GF-D8 (cell line): ENCODE measurements at regions not wholly inside any gene's neighbourhood (a gene's known extent, or its start where the extent isn't known, plus 50 kb on each side); places are given as distances from the start of the nearest gene placed in this dataset.
A peak's percentile ranks its signal among the peaks of the same experiment; 100 is the strongest.
"Not testable (repeated sequence)": the region's sequence is repeated elsewhere in the genome, so short reads cannot be mapped to it uniquely, and the experiment has no call there.

Source experiments
- DNase-seq: peaks from one replicate; lab custom pipeline; 2025; lab: John Stamatoyannopoulos, UW

DNA sequence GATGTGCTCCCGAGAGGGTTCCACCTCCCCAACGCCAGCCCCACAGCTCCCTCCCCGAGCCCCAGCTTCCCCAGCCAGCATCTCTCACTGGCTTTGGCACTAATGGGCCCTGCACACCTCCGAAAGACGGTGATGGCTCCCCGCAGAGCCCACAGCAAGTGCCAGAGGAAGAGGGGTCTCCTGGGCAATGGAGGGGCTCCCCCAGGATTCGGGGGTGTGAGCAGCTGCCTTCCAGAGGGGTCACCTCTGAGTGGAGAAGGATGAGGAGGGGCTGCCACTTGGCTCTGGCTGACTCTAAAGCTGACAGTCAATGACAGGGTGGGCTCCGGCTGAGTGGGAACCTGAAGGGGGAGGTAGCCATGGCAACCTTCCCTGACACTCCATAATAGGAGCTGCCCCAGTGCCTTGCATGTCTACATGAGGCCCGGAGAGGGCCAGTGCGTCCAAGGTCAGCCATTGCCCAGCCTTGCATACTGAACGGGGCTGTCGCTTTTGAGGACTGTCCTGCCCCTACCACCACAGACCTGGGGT, 98.6 kb upstream of the SYT13 start:
- DNase-seq, result no peak

DNA sequence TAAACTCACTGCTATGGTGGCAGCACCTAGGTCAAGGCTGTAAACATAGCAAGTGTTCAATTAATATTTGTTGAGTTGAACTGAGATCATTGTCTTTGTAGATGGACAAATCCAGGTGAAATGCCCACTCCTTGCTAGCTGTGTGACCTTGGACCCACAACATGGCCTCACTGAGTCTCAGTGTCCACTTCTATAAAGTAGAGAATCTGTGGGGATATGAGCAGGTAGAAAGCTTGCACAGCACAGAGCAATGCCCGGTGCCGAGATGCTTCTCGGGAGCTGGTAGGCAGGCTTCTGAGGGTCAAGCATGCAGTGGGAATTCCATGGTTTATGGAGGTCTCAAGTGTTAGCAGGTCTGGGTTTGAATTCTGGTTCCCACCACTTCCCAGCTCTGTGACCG, 97.9 kb upstream of the SYT13 start:
- DNase-seq, result no peak

DNA sequence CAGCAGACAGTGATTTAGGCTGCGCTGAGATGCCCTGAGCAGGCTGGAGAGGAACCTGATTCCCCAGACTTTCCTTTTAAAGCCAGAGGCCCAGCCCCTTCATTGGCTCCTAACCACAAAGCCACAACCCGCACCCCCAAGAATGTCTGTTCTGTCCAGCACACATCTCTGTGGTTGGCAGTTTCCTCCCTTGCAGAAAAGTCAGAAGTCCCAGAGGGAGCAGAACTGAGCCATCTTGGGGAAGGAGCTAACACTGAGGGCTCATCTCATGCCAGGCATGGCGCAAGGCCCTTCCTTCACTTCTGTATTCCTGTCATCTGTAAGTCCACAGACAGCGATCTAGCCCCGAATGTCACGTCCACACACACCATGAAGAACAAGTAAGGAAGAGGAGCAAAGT, 97.1 kb upstream of the SYT13 start:
- DNase-seq, result peak; percentile 47

DNA sequence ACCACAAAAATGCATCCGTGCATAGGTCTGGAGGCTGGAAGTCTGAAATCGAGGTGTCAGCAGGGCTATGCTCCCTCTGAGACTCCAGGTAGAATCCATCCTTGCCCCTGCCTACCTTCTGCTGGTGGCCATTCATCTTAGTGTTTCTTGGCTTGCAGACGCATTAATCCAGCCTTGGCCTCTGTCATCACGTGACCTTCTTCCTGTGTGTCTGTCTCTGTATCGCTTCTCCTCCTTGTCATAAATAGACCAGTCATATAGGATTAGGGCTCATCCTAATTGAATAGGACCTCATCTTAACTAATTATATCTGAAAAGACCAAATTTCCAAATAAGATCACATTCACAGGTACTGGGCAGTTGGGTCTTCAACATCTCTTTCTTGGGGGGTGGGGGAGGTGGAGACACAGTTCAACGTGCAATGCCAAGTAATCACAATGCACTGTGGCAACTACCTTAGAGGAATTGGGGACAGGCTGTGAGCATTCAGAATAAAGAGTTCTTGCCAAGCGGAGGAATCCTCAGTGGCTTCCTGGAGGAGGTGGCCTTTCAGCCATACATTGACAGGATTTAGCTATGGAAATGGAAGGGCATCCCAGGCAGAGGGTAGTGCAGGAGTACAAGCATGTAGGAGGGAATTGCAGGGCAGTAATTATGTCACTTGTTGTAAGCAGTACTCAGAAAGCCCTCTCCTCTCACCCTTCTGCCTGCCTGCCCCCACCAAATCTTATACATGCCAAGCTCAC, 96.2 kb upstream of the SYT13 start:
- no peak for DNase-seq

DNA sequence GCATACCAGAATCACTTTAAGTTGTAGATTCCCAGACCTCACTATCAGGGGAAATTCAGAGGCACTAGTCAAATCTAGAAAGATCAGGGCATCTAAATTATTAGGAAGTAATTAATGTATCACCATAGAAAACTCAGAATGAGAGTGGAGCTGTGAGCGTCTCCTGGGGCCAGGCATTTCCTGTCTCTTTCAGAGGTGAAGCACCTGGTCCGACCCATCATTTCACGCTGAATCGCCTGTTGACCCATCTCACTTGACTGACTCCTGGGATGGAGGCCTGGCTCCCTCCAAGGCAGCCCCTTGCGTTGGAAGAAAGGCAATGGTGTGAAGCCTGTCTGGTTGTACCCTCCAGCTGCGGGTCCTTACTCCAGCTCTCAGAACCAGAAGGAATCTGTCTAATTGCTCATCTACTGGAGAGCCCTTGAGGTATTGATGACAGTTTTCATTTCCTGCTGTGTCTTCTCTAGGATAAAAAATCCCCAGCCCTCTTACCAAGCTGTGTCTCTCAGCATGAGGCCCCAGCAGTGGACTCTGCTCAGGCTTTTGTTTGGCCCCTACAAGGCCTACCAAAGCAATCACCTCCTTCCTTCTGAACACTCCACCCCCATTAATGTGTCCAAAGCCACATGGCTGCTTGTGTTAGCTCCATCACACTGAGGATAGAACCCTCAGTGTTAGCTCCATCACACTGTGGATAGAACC, 93.2 kb upstream of the SYT13 start:
- DNase-seq, result no peak

DNA sequence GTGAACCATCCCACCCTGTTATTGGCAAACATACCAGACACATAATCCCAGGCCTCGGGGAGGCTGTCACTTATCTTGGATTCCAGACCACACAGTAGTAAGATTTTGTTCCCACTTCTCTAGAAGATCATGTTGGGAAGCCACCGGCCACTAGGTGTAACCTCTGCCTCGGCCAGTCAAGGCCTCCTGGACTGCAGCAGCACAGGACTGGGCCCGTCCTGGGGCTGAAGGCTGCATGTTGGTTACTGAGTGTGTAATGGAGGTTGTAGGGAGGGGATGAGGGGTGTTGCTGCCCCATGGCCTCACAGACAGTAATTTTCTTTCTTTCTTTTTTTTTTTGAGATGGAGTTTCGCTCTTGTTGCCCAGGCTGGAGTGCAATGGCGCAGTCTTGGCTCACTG, 92.4 kb upstream of the SYT13 start:
- no peak for DNase-seq

DNA sequence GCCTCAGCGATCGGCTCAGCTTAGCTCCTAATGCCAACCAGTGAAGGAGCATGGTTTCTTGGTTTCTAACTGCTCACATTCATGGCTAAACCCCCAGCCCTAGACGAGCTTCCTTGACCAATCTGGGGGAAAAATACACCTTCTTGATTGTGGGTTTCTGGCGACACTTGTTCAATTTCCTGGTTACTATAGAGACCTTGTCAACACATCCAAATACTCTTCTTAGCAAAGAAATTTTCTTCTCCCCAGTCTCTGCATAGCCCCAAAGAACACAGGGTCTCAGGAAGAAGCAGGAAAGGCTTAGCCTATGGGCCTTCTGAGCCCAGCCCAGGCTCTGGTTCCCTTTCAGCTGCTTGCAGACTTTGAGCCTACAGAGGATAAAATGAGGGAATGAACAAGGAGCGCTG, 88.5 kb upstream of the SYT13 start:
- DNase-seq, result no peak

DNA sequence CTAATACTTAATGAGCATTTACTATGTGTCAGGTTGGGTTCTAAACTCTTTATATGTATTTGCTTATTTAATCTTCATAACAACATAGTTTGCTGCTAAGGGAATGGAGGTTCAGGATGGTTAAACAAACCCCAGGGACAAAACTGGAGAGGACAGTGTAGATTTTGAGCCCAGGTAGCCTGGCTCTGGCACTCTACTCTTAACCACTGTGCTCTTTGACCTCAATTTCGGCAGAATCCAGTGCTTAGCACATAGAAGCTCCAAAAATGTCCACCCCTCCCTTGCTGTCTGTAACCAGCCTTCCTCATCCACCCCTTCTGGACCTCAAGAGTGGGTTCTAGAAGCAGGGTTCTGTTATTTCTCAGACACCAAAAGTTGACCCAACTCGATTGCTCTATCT, 88.0 kb upstream of the SYT13 start:
- DNase-seq, result no peak

DNA sequence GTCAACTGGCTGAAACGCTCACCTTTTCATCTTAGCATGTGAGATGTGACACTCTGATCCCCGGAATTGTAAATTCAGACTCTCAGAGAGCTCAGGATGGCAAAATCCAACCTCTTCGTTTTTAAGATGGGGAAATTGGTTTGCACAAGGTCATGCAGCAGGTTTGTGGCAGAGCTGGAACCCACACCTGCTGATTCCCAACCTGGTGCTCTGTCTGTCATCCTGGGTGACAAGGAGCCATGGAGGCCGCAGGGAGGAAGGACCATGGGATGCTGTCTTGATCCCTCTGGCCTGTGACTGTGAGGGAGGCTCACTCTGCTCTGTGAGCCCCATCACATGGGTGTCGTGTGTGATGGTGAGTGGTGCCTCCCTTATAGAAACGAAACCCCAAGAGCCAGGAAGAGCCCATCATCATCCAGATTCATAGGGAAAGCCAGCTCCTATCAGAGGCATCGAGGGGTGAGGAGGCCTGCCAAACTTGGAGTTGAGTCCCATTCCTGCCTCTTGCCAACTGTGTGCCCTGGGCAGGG, 87.4 kb upstream of the SYT13 start:
- no peak for DNase-seq

DNA sequence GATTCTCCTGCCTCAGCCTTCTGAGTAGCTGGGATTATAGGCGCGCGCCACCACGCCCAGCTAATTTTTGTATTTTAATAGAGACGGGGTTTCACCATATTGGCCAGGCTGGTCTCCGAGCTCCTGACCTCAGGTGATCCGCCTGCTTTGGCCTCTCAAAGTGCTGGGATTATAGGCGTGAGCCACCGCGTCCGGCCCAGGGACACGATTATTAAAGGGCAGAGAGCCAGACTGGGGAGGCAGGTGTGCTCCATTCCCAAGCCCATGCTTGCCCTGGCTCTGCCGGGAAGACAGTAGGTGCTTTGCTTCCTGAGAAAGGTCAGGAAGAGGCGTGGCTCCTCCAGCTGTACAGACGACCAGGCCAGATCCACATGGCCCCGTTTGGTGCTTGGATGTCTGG, 86.3 kb upstream of the SYT13 start:
- not testable (repeated sequence) for DNase-seq

DNA sequence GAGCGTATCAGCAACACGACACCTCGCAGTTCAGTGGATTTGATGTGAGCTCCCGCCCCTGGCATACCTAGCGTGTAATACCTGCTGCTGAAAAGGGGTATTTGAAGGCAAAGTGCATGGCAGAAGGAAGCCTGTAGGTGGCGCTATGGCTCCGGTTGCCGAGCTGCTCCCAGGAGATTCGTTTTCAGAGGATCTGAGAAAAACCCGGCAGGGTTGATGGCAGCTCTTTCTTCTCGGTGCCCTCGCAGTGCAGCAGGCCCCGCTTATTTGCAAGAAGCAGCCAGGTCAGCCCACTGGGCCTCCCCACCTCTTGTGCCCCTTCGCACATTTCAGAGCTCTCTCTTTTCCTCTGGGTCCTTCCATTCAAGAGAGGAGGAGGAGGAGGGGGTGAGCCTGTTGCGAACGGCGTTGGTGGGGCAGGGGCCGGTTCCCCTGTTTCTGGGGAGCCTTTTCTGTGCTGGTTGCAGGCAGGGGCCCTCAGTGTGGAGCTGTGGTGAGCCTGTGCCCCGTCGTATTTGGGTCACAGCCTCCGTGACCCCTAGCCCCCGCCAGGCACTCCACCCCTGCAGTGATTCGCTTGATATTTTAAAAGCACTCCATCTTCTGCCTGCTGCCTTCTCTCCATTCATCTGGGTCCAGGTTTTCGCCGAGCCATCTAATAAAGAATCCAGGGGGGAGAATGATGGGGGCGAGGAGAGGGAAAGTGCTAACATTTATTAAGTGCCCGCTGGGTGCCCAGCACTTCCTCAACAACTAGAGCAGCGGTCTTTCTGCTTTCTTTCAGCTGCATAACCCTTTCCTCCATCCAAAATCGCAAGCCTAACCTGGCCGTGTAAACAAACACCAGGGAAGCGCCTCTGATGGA, 85.3 kb upstream of the SYT13 start:
- DNase-seq, result no peak

DNA sequence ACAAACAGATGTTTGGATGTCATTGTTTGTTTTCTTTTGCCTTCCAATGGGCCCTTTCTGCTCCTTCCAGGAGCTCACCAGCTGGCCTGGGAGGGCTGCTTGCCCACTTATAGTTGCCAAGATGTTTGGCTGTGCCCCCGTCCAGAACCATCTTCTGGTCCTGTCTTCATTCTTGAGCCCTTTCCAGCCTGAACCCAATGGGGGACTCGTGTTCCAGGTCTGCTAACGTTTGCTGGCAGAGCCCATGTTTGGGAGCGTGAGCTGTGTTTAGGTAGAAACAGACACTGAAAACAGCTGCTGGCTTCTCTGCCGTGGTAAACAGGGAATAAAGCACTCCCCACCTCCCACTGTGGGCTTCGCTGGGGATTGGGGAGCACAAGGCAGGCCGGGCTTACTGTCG, 83.2 kb upstream of the SYT13 start:
- DNase-seq, result no peak

DNA sequence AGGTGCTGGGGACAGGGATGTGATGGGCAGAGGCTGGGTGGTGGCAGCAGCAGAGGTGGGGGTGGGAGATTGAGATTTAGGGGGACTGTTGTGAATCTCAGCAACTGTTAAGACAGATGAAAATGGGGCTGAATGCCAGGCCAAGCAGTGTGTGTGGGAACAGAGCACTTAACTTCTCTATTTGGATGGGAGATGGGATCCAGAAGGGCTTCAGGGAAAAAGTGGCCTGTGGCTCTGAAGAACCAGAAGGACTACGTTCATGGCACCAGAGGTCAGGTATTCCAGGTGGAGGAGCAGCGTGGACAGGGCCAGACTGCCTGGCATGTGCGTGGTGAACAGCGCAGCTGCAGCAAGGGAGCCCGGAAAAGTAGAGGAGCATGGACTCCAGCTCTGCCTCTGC, 82.6 kb upstream of the SYT13 start:
- no peak for DNase-seq

DNA sequence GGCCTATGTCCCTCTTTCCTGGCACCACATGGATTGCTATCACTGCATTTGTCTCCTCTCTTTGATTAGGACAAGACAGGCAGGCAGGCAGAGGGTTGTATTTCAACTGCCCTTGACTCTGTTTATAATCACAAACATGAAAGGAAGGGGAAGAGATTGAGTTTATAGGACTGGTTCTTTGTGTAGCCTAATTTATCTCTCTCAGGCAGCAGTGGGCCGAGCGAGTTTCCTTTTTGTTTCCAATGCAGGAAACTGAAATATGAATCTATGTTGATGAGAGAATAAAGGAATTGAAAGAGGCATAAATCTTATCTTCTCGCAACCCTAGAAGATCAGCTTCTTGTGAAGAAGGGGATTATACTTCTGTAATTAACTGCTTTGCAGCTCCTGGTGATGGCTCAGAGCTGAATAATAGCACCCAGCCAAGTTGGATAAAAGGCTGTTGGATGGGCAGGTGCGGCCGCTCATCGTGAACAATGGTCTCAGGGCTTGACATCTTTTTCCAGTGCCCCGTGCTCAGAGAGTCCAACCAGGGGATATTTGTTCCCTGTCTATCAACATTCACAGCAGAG, 80.6 kb upstream of the SYT13 start:
- DNase-seq, result no peak

DNA sequence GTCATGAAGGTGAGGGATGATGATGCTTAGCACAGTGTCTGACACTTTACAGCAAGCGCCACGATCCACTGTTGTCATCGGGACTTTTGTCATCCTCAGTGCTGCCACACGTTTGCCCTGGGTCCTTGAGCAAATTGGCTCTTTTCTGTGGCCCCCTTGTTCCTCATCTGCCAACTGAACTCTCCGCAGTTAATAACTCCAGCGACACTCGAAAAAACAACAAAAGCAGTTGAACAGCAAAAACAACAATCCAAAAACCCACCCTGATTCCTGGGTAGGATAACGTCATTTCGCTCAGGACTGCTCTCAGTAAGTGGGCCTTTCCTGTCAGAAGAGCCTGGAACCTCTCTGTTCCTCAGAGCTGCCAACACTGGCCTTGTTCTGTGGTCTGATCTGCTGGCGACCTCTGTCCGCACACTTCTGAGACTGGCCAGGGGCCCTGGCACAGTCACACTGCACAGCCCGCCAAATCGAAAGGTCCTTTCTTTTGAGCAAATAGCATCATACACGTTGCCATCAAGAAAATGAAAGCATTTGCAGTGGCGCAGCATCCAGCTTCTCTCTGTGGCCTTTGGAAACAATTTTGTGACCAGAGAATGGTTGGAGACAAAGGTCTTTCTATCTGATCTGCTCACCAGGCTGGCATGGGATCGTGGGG, 79.9 kb upstream of the SYT13 start:
- DNase-seq, result no peak

DNA sequence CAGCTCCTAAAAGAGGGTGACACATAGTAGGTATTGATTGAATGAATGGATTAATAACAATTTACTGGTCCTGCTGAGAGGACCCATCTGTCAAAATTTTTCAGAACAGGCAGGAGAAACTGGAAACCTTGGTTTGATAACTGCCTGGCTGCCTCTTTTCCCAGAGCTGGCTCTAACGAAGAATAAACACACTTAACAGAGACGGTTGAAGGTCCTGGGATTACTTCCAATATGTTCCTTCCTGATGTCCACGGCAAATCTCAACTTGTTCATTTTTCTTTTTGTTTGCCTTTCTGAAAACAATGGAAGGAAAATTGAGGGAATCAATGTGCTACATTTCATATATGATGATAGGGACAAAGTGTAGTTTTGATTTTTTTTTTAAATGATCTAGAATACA, 76.5 kb upstream of the SYT13 start:
- no peak for DNase-seq

DNA sequence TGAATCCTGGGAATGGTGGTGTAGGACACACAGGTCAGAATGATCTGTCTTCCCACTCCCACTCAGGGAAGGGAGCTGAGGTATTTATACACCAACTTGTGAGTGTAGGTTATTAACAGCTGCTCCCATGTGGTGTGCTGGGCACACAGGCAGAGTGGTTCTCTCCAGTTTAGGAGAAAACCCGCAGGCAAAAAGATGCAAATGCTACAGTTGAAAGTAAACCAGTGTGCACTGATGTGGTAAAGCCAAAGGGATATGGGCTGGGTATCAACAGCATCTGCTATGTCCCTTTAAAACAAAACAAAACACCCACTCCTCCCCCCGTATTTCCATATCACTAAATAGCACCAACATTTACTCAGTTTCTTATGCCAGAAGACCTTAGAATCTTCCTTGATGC, 75.4 kb upstream of the SYT13 start:
- no peak for DNase-seq

DNA sequence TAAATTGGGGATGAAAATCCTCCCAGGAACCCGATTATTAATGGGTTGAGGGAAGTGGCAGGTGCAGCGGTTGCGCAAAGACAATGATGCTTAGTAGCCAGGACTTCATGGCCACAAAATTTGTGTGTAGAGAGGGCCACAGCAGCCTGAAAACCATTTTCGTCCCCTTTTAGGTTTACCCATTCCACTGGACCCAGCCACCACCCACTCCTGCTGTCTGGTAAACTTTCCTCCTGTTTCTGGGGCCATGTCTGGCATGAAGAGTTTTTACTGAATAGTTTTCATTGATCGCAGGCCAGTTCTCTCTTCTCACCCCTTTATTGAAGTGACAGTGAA, 69.5 kb upstream of the SYT13 start:
- DNase-seq, result no peak

DNA sequence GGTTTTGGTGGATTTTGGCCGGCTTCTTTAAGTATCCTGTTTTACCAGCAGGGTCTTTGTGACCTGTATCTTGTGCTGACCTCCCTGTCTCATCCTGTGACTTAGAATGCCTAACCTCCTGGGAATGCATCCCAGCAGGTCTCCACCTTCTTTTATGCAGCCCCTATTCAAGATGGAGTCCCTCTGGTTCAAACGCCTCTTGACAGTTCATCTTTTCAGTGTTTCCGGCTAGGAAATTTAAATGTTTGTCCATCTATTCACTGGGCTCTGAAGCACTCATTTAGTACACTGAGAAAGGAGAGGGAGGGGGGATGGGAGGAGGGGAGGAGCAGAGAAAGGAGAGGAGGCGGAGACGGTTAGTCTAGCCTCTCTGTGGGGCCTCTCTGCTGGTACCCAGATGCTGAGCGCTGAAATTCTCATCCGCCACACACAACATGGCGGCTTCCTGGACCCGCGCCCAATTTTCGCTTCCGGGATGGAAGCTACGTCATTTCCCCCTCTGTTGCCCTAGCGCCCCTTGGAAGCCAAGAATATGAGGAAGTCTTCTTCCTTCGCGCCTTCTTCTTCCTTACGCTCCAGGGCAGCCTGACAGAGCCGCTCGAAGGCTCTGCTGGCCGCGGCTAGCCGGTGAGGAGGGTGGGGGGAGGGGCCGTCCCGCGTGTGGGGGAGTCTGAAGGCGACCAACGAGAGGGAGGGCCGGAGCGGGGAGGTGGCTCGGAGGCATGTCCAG, 69.0 kb upstream of the SYT13 start:
- no peak for DNase-seq

DNA sequence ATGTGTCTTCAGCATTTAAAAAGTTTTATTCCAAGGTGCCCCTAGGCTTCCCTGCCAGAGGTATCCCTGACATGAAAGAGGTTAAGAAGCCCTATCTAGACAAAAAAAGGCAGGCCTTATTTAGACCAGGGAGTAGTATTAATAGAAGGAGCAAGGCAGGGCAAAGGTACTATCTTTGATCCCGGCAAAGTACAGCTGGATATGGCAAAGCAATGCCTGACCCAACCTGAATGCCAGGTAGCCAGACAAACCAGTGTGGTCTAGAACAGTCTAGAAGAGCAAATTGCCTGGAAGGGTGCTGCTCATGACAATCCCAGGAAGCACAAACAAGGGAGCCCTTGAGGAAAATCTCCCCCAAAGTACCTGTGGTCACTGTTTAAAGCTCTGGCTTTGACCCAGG, 62.6 kb upstream of the SYT13 start:
- DNase-seq, result no peak
